GM23338 (cell line): ENCODE measurements at regions not wholly inside any gene's neighbourhood (a gene's known extent, or its start where the extent isn't known, plus 50 kb on each side); places are given as distances from the start of the nearest gene placed in this dataset.

Experiments used
- ATAC-seq: fragments of 200-7000 bp; cut with Tn5 transposase; 3 replicates; pipeline ENCODE4 v1.9.1; 2020
- DNase-seq: peaks from one replicate; pipeline ENCODE4 v3.0.0-alpha.2; 2015; ENCODE audit warnings: low spot score
- H2AFZ ChIP-seq: fragments of 200-600 bp; sonication (generic); 2 replicates; pipeline ENCODE4 v1.8.0; 2016; ENCODE audit warnings: antibody characterized with exemption, mild to moderate bottlenecking, moderate library complexity
- H3F3A ChIP-seq: fragments of 200-600 bp; sonication (generic); replicated peaks from 2 replicates; pipeline ENCODE4 v1.8.0; 2017; ENCODE audit warnings: antibody characterized with exemption, mixed run types, low read depth
- H3K27ac ChIP-seq: fragments of 200-600 bp; sonication (generic); 2 replicates; pipeline ENCODE4 v1.6.1; 2016; ENCODE audit warnings: low read depth
- H3K27me3 ChIP-seq: fragments of 200-600 bp; sonication (generic); 2 replicates; pipeline ENCODE4 v1.8.0; 2016; ENCODE audit warnings: mild to moderate bottlenecking, mixed run types, moderate library complexity; ENCODE audit not compliant: insufficient read depth
- H3K36me3 ChIP-seq: fragments of 200-600 bp; sonication (generic); 2 replicates; pipeline ENCODE4 v1.8.0; 2016; ENCODE audit warnings: mild to moderate bottlenecking; ENCODE audit not compliant: insufficient read depth
- H3K4me1 ChIP-seq: fragments of 200-600 bp; sonication (generic); 2 replicates; pipeline ENCODE4 v1.8.0; 2016; ENCODE audit warnings: mild to moderate bottlenecking, moderate library complexity; ENCODE audit not compliant: insufficient read depth
- H3K4me2 ChIP-seq: fragments of 200-600 bp; sonication (generic); 2 replicates; pipeline ENCODE4 v1.7.1; 2017; ENCODE audit warnings: mixed run types
- H3K4me3 ChIP-seq: fragments of 200-600 bp; sonication (generic); 2 replicates; pipeline ENCODE4 v1.6.1; 2016; ENCODE audit warnings: mixed run types
- H3K79me2 ChIP-seq: fragments of 200-600 bp; sonication (generic); replicated peaks from 2 replicates; pipeline ENCODE4 v1.8.0; 2017; ENCODE audit warnings: mild to moderate bottlenecking; ENCODE audit not compliant: insufficient read depth
- H3K9me2 ChIP-seq: fragments of 200-600 bp; sonication (generic); 2 replicates; pipeline ENCODE4 v1.8.0; 2017; ENCODE audit not compliant: insufficient read depth
- H4K20me1 ChIP-seq: fragments of 200-600 bp; sonication (generic); replicated peaks from 2 replicates; pipeline ENCODE4 v1.8.0; 2017; ENCODE audit warnings: mild to moderate bottlenecking; ENCODE audit not compliant: insufficient read depth
- H3K27ac Mint-ChIP-seq: 2 replicates; pipeline ENCODE4 v1.8.0; 2020; ENCODE audit warnings: inconsistent platforms, mild to moderate bottlenecking, moderate library complexity, mixed read lengths
- H3K27me3 Mint-ChIP-seq: 3 replicates; pipeline ENCODE4 v1.8.0; 2022; ENCODE audit warnings: low read depth, mild to moderate bottlenecking, moderate library complexity, mixed read lengths, inconsistent platforms; ENCODE audit not compliant: insufficient read depth, poor library complexity
- H3K36me3 Mint-ChIP-seq: 3 replicates; pipeline ENCODE4 v1.8.0; 2021; ENCODE audit warnings: low read depth, mild to moderate bottlenecking, inconsistent platforms, moderate library complexity, mixed read lengths
- H3K4me1 Mint-ChIP-seq: 3 replicates; pipeline ENCODE4 v1.8.0; 2020; ENCODE audit warnings: mild to moderate bottlenecking, inconsistent platforms, mixed read lengths
- H3K4me3 Mint-ChIP-seq: 3 replicates; pipeline ENCODE4 v1.8.0; 2021; ENCODE audit warnings: moderate library complexity, mild to moderate bottlenecking, inconsistent platforms, mixed read lengths
- H3K9me3 Mint-ChIP-seq: 3 replicates; pipeline ENCODE4 v1.8.0; 2020; ENCODE audit warnings: moderate library complexity, mild to moderate bottlenecking, inconsistent platforms, mixed read lengths
- CREB1 ChIP-seq: fragments of 250-450 bp; sonication (Bioruptor Pico); IDR thresholded peaks from 2 replicates; pipeline ENCODE4 v1.5.0; 2020; ENCODE audit warnings: low read depth, mild to moderate bottlenecking, moderate library complexity
- CTCF ChIP-seq, 2 experiments: fragments of 200-600 bp in 1 of 2; sonication (generic) in 1 of 2; conservative IDR thresholded peaks; 2 replicates each; pipeline versions ENCODE4 v1.5.1 to v1.6.1; 2016 to 2017; ENCODE audit warnings: antibody characterized with exemption in 2 of 2, low read depth in 2 of 2, mild to moderate bottlenecking in 2 of 2, moderate library complexity in 1 of 2
- ETS1 ChIP-seq: IDR thresholded peaks from 2 replicates; pipeline ENCODE4 v1.6.1; 2016; ENCODE audit warnings: antibody characterized with exemption
- EZH2 ChIP-seq: fragments of 200-600 bp; sonication (generic); IDR thresholded peaks from one replicate; pipeline ENCODE4 v1.8.0; 2017; ENCODE audit warnings: antibody characterized with exemption, mild to moderate bottlenecking, low read depth; ENCODE audit not compliant: unreplicated experiment
- EZH2phosphoT487 ChIP-seq: fragments of 200-600 bp; sonication (generic); IDR thresholded peaks from one replicate; pipeline ENCODE4 v1.8.1; 2018; ENCODE audit warnings: antibody characterized with exemption; ENCODE audit not compliant: unreplicated experiment
- JUNB ChIP-seq: IDR thresholded peaks from one replicate; pipeline ENCODE4 v1.6.1; 2016; ENCODE audit warnings: antibody characterized with exemption; ENCODE audit not compliant: unreplicated experiment
- ZNF114 ChIP-seq: fragments of 250-450 bp; sonication (Bioruptor Pico); IDR thresholded peaks from 2 replicates; pipeline ENCODE4 v1.5.0; 2020; ENCODE audit warnings: mild to moderate bottlenecking, moderate library complexity
- TF ChIP-seq, protein P1 (sequence below): IDR thresholded peaks from one replicate; pipeline ENCODE4 v1.6.1; 2018; ENCODE audit warnings: antibody characterized with exemption; ENCODE audit not compliant: unreplicated experiment
- TF ChIP-seq, protein P2 (sequence below): fragments of 250-450 bp; sonication (Bioruptor Pico); IDR thresholded peaks from 2 replicates; pipeline ENCODE4 v1.5.0; 2020; ENCODE audit warnings: mild to moderate bottlenecking, moderate library complexity

GRCh38 chr4:110780538-110780937 lies 157.7 kb upstream of the PITX2 start (continued):
- TF ChIP-seq CTCF (conservative IDR thresholded peaks at IDR 0.05; ENCODE audit: low read depth in 2 of 2): no peak
- TF ChIP-seq, protein P1, sequence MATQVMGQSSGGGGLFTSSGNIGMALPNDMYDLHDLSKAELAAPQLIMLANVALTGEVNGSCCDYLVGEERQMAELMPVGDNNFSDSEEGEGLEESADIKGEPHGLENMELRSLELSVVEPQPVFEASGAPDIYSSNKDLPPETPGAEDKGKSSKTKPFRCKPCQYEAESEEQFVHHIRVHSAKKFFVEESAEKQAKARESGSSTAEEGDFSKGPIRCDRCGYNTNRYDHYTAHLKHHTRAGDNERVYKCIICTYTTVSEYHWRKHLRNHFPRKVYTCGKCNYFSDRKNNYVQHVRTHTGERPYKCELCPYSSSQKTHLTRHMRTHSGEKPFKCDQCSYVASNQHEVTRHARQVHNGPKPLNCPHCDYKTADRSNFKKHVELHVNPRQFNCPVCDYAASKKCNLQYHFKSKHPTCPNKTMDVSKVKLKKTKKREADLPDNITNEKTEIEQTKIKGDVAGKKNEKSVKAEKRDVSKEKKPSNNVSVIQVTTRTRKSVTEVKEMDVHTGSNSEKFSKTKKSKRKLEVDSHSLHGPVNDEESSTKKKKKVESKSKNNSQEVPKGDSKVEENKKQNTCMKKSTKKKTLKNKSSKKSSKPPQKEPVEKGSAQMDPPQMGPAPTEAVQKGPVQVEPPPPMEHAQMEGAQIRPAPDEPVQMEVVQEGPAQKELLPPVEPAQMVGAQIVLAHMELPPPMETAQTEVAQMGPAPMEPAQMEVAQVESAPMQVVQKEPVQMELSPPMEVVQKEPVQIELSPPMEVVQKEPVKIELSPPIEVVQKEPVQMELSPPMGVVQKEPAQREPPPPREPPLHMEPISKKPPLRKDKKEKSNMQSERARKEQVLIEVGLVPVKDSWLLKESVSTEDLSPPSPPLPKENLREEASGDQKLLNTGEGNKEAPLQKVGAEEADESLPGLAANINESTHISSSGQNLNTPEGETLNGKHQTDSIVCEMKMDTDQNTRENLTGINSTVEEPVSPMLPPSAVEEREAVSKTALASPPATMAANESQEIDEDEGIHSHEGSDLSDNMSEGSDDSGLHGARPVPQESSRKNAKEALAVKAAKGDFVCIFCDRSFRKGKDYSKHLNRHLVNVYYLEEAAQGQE: no peak
- no peak for TF ChIP-seq CREB1 (CRISPR knock-in tag)
- no peak for TF ChIP-seq EZH2
- TF ChIP-seq JUNB: no peak

DNA sequence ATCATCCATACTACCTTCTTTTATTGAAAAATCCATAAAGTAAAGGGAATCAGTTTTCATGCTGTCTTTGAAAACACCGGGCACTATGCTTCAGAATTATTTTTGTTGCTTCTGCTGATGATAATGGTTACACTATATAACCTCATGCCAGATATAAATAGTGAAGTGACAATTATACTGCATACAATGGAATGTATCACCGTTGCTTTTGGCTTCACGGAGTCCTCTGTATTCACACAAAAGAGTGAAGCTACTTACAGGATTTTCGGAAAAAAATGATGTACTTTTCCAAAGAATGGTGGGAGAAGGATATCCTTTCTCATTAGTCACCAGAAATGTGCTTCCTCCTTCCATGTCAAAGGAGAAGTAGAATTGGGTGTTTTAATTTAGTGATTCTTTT lies 159.1 kb upstream of the PITX2 start:
- no peaks in the 10 kb centered on the region for H3K4me1 ChIP-seq
- no peaks in the 10 kb centered on the region for H3K36me3 ChIP-seq
- DNase-seq (no peak), ATAC-seq (no peak)
- H3K27me3 Mint-ChIP-seq: no peaks in the 10 kb centered on the region
- H3K27ac ChIP-seq: no peak overlapping the region
- H3K79me2 ChIP-seq: no peaks in the 10 kb centered on the region
- H3F3A ChIP-seq: no peaks in the 10 kb centered on the region
- H3K9me3 Mint-ChIP-seq: no peaks in the 10 kb centered on the region
- H3K27ac Mint-ChIP-seq: no peak overlapping the region
- no peak overlapping the region for H3K4me3 ChIP-seq
- no peaks in the 10 kb centered on the region for H3K27me3 ChIP-seq
- no peak overlapping the region for H3K4me2 ChIP-seq
- peaks cover 9% of the 10 kb centered on the region; the same call in 1 of the 2 replicates for H3K9me2 ChIP-seq
- no peak overlapping the region for H3K4me3 Mint-ChIP-seq
- H4K20me1 ChIP-seq: no peaks in the 10 kb centered on the region
- H3K36me3 Mint-ChIP-seq: no peaks in the 10 kb centered on the region
- H3K4me1 Mint-ChIP-seq: no peaks in the 10 kb centered on the region
- no peak overlapping the region for H2AFZ ChIP-seq
- TF ChIP-seq, protein P1: no peak
- TF ChIP-seq, protein P2, sequence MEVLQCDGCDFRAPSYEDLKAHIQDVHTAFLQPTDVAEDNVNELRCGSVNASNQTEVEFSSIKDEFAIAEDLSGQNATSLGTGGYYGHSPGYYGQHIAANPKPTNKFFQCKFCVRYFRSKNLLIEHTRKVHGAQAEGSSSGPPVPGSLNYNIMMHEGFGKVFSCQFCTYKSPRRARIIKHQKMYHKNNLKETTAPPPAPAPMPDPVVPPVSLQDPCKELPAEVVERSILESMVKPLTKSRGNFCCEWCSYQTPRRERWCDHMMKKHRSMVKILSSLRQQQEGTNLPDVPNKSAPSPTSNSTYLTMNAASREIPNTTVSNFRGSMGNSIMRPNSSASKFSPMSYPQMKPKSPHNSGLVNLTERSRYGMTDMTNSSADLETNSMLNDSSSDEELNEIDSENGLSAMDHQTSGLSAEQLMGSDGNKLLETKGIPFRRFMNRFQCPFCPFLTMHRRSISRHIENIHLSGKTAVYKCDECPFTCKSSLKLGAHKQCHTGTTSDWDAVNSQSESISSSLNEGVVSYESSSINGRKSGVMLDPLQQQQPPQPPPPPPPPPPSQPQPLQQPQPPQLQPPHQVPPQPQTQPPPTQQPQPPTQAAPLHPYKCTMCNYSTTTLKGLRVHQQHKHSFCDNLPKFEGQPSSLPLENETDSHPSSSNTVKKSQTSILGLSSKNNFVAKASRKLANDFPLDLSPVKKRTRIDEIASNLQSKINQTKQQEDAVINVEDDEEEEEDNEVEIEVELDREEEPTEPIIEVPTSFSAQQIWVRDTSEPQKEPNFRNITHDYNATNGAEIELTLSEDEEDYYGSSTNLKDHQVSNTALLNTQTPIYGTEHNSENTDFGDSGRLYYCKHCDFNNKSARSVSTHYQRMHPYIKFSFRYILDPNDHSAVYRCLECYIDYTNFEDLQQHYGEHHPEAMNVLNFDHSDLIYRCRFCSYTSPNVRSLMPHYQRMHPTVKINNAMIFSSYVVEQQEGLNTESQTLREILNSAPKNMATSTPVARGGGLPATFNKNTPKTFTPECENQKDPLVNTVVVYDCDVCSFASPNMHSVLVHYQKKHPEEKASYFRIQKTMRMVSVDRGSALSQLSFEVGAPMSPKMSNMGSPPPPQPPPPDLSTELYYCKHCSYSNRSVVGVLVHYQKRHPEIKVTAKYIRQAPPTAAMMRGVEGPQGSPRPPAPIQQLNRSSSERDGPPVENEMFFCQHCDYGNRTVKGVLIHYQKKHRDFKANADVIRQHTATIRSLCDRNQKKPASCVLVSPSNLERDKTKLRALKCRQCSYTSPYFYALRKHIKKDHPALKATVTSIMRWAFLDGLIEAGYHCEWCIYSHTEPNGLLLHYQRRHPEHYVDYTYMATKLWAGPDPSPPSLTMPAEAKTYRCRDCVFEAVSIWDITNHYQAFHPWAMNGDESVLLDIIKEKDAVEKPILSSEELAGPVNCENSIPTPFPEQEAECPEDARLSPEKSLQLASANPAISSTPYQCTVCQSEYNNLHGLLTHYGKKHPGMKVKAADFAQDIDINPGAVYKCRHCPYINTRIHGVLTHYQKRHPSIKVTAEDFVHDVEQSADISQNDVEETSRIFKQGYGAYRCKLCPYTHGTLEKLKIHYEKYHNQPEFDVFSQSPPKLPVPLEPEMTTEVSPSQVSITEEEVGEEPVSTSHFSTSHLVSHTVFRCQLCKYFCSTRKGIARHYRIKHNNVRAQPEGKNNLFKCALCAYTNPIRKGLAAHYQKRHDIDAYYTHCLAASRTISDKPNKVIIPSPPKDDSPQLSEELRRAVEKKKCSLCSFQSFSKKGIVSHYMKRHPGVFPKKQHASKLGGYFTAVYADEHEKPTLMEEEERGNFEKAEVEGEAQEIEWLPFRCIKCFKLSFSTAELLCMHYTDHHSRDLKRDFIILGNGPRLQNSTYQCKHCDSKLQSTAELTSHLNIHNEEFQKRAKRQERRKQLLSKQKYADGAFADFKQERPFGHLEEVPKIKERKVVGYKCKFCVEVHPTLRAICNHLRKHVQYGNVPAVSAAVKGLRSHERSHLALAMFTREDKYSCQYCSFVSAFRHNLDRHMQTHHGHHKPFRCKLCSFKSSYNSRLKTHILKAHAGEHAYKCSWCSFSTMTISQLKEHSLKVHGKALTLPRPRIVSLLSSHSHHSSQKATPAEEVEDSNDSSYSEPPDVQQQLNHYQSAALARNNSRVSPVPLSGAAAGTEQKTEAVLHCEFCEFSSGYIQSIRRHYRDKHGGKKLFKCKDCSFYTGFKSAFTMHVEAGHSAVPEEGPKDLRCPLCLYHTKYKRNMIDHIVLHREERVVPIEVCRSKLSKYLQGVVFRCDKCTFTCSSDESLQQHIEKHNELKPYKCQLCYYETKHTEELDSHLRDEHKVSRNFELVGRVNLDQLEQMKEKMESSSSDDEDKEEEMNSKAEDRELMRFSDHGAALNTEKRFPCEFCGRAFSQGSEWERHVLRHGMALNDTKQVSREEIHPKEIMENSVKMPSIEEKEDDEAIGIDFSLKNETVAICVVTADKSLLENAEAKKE: no peak
- TF ChIP-seq EZH2phosphoT487 (no peak), CREB1 (CRISPR knock-in tag) (no peak), ZNF114 (no peak), ETS1 (no peak)
